BJ (cell line): ENCODE measurements at regions not wholly inside any gene's neighbourhood (a gene's known extent, or its start where the extent isn't known, plus 50 kb on each side); places are given as distances from the start of the nearest gene placed in this dataset.

ENCODE experiments used
- CTCF ChIA-PET: fragments of 350-600 bp; formaldehyde crosslinking; extraction: SDS; loops from one replicate; lab custom pipeline; 2021; ENCODE audit warnings: antibody characterized with exemption, inconsistent platforms; lab: Yijun Ruan, JAX
- POLR2A ChIA-PET: fragments of 300-600 bp; sonication (Branson Sonifier 250); formaldehyde crosslinking; extraction: SDS; loops from one replicate; lab custom pipeline; 2021; ENCODE audit warnings: antibody characterized with exemption; lab: Charles Lee
- DNase-seq: peaks from one replicate; pipeline ENCODE4 v3.0.0-alpha.2; 2011; ENCODE audit warnings: low read depth
- H3K27me3 ChIP-seq: 2 replicates; pipeline ENCODE4 v1.6.0; 2011; ENCODE audit warnings: low read length; ENCODE audit not compliant: control insufficient read depth, insufficient read depth
- H3K36me3 ChIP-seq: 2 replicates; pipeline ENCODE4 v1.5.1; 2011; ENCODE audit warnings: low read length; ENCODE audit not compliant: control insufficient read depth, insufficient read depth
- H3K4me3 ChIP-seq: 2 replicates; pipeline ENCODE4 v1.5.1; 2011; ENCODE audit warnings: low read depth, mild to moderate bottlenecking, control low read depth, low read length
- TF ChIP-seq, protein P1 (sequence below): IDR thresholded peaks from 2 replicates; pipeline ENCODE4 v1.5.1; 2011; ENCODE audit warnings: low read depth, mild to moderate bottlenecking, control low read depth, inconsistent platforms, low read length, moderate library complexity; ENCODE audit not compliant: insufficient read depth

DNA sequence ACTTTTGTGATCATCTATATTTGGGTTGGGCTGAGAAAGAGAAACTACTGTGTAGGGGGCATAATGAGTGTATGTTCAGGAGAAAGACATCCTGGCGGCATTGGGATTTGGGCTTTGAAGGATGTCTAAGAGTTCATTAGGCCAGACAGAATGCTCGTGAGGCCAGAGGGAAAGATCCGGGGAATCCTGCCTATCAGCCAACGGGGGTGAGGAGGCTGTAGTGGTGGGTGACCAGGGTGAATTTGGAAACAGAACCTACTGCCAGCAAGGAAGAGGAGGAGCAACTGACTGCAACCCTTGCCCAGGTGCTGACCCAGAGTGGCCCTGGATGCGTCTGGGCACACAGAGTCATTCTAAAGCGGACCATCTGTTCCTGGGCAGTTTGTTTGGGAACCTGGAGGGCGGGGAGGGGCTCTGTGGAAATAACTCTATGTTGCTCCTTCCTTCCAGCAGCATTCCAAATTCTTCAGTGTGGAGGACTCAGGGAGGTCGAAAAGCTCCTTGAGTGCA, 56.9 kb upstream of the ECE1 start:
- ChIA-PET POLR2A (no interaction called here), CTCF (interaction anchor here (0.7 to 1.9 kb wide), 2 partner anchors 9 to 21 kb away, joined by 3 to 6 read pairs; no protein-coding TSS in a partner anchor)
- TF ChIP-seq, protein P1, sequence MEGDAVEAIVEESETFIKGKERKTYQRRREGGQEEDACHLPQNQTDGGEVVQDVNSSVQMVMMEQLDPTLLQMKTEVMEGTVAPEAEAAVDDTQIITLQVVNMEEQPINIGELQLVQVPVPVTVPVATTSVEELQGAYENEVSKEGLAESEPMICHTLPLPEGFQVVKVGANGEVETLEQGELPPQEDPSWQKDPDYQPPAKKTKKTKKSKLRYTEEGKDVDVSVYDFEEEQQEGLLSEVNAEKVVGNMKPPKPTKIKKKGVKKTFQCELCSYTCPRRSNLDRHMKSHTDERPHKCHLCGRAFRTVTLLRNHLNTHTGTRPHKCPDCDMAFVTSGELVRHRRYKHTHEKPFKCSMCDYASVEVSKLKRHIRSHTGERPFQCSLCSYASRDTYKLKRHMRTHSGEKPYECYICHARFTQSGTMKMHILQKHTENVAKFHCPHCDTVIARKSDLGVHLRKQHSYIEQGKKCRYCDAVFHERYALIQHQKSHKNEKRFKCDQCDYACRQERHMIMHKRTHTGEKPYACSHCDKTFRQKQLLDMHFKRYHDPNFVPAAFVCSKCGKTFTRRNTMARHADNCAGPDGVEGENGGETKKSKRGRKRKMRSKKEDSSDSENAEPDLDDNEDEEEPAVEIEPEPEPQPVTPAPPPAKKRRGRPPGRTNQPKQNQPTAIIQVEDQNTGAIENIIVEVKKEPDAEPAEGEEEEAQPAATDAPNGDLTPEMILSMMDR, result no peak
- H3K4me3 ChIP-seq, result no peak overlapping the region
- H3K27me3 ChIP-seq, result no peaks in the 10 kb centered on the region
- DNase-seq, result no peak
- no peaks in the 10 kb centered on the region for H3K36me3 ChIP-seq

DNA sequence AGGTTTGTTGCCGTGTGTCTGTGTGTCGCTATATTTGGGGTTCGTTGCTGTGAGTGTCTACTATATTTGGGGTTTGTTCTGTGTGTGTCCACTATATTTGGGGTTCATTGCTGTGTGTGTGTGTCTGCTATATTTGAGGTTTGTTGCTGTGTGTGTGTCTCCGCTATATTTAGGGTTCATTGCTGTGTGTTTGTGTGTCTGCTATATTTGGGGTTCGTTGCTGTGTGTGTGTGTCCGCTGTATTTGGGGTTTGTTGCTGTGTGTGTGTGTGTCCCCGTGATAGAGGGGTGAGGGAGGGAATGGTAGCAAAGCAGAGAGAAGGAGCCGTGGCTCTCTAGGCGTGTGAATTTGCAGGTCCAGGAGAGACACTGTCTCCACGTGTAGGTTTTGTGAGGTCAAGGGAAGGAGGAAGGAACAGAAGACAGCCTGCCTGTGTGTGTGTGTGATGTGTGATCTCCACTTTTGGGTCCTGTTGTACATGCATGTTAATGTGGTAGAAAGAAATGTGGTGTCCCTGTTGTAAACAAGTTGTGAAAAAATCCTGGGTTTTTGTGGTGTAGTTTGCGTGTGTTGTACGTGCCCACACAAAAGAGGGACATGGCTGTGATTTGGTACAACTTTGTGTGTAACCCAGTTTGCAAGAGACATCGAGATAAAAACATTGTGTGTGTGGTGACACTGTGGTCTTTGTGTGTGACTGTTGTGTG, 56.3 kb upstream of the ECE1 start:
- POLR2A ChIA-PET, result no interaction called here
- peak overlapping the region; percentile 85 for H3K4me3 ChIP-seq
- DNase-seq, result no peak
- TF ChIP-seq, protein P1, result no peak
- H3K27me3 ChIP-seq, result no peaks in the 10 kb centered on the region
- H3K36me3 ChIP-seq, result no peaks in the 10 kb centered on the region
- CTCF ChIA-PET, result interaction anchor here (1.1 to 1.9 kb wide), 2 partner anchors 15 to 22 kb away, joined by 3 to 6 read pairs; no protein-coding TSS in a partner anchor

DNA sequence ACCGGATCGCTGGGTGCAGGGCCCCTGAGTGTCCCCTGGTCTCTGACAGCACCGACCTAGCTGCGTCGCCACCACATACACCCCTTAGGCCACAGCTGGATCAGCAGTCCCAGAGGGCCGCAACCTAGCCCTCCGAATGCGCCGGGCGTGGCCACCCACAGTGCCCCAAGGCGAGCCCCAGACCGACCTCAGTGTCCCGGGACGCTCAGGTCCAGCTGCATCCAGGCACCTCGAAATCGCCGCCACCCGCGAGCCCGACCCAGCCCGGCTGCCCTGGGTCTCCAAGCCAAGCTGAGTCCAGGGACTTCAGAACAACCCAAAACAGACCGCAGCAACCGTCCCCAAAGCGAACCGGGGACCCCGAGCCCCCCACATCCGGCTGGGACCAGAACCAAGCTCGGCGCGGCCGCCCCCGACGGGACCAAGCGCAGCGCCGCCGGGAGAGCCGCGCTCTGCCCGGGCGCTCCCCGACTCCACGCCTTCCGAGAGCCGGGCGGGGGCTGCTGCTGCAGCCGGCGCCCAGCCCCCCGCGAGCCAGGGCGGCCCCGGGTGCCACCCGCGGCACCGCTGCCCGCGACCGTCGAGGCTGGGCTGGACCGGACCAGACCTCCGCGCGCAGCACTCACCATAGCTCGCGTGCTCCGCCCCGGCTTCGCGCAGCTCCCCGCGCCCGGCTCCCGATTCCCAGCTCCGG, 54.6 kb upstream of the ECE1 start:
- ChIA-PET POLR2A (no interaction called here), CTCF (interaction anchor here (0.7 to 1.9 kb wide), 15 partner anchors 10 to 648 kb away, joined by 3 to 15 read pairs (median 4); no protein-coding TSS in a partner anchor)
- Histone ChIP-seq H3K27me3 (no peaks in the 10 kb centered on the region), H3K36me3 (peaks cover 3% of the 10 kb centered on the region; the same call in 1 of the 2 replicates), H3K4me3 (peak overlapping the region; percentile 85)
- TF ChIP-seq, protein P1, result no peak
- no peak for DNase-seq

DNA sequence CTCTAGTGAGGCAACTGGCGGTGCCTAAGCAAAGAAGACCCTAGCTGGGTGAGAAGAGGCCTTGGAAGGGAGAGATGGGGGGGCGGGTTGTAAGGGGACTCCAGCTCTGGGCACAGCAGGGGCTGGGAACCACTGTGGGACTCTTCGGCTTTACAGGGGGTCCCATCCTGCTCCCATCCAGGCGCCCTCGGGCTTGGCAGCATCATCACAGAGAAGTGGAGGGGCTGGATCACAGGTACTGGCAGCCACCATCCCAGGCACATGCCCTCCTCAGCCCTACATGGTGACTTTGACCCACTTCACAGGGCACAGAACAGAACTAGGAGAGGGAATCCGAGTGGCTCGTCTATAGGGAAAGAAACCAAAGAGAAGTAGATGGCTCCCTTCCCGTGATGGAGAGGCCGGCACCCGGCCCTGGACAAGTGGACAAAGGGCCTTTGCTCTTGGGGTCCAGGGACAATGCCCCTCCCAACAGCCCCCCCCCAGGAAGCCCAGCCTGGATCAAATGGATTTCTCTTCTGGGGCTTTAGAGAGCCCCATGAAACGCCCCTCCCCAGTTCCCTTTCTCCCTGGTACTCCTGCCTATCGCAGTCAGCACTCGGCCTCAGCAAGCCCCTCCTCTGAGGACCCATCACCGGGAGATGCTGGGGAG, 54.0 kb upstream of the ECE1 start:
- no peaks in the 10 kb centered on the region for H3K27me3 ChIP-seq
- no peak for DNase-seq
- peaks cover 5% of the 10 kb centered on the region; the same call in 1 of the 2 replicates for H3K36me3 ChIP-seq
- H3K4me3 ChIP-seq, result peak overlapping the region; percentile 85
- CTCF ChIA-PET, result interaction anchor here (0.7 to 1.9 kb wide), 13 partner anchors 14 to 647 kb away, joined by 3 to 15 read pairs (median 4); no protein-coding TSS in a partner anchor
- TF ChIP-seq, protein P1, result no peak
- POLR2A ChIA-PET, result no interaction called here
